NB4 (cell line): ENCODE measurements at regions not wholly inside any gene's neighbourhood (a gene's known extent, or its start where the extent isn't known, plus 50 kb on each side); places are given as distances from the start of the nearest gene placed in this dataset.

Source experiments
- POLR2A ChIP-seq: IDR thresholded peaks from 2 replicates; pipeline ENCODE4 v1.6.1; 2011; ENCODE audit warnings: mild to moderate bottlenecking; ENCODE audit not compliant: insufficient read length; ENCODE audit errors: extremely low read depth
- TF ChIP-seq, protein P1 (sequence below): IDR thresholded peaks from one replicate; pipeline ENCODE4 v1.5.1; 2012; ENCODE audit warnings: low read depth, low read length
- TF ChIP-seq, protein P2 (sequence below): IDR thresholded peaks from 2 replicates; pipeline ENCODE4 v1.6.1; 2011; ENCODE audit warnings: low read depth, low read length

DNA sequence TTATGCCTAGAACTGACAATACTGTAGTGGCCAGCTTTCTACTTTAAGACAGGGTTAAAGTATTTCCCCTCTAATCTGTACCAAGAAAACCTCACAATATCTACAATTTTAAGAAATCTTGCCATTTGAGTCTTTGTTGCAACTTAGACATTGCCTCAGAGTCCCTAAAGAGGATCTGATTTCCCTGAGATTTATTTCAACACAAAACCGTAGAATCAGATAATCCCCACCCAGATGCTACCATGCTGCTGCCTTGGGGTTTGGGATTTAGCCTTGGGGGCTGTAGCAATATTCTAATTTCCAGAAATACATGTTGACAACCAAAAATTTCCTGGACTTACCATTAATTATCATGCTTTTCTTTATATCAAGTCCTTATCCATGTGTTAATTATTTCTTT is 50.3 kb upstream of the DENND1B start:
- no peak for TF ChIP-seq POLR2A
- TF ChIP-seq, protein P1, sequence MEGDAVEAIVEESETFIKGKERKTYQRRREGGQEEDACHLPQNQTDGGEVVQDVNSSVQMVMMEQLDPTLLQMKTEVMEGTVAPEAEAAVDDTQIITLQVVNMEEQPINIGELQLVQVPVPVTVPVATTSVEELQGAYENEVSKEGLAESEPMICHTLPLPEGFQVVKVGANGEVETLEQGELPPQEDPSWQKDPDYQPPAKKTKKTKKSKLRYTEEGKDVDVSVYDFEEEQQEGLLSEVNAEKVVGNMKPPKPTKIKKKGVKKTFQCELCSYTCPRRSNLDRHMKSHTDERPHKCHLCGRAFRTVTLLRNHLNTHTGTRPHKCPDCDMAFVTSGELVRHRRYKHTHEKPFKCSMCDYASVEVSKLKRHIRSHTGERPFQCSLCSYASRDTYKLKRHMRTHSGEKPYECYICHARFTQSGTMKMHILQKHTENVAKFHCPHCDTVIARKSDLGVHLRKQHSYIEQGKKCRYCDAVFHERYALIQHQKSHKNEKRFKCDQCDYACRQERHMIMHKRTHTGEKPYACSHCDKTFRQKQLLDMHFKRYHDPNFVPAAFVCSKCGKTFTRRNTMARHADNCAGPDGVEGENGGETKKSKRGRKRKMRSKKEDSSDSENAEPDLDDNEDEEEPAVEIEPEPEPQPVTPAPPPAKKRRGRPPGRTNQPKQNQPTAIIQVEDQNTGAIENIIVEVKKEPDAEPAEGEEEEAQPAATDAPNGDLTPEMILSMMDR = no peak
- TF ChIP-seq, protein P2, sequence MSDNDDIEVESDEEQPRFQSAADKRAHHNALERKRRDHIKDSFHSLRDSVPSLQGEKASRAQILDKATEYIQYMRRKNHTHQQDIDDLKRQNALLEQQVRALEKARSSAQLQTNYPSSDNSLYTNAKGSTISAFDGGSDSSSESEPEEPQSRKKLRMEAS = no peak
